LoVo (cell line): ENCODE measurements at regions not wholly inside any gene's neighbourhood (a gene's known extent, or its start where the extent isn't known, plus 50 kb on each side); places are given as distances from the start of the nearest gene placed in this dataset.
A peak's percentile ranks its signal among the peaks of the same experiment; 100 is the strongest.

Experiments used
- DNase-seq: peaks from one replicate; pipeline ENCODE4 v3.0.0-alpha.2; 2016; ENCODE audit warnings: low spot score

DNA sequence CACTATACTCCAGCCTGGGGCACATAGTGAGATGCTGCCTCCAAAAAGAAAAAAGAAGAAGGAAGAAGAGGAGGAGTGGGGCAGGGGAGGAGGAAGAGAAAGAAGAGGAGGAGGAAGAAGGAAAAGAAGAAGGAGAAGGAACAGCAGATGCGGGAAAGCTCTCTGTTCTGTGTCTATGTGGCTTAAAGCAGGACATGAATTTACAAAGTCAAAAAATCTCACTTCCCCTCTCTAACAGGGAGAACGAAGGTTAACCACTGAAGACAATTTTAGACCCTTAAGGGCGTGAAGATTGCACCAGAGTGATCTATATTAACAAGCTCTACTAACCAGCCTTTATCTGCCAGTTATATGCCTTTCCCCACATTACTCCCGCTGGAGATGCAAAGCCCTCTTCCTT lies 258.9 kb downstream of the METTL4 start:
- no peak for DNase-seq

DNA sequence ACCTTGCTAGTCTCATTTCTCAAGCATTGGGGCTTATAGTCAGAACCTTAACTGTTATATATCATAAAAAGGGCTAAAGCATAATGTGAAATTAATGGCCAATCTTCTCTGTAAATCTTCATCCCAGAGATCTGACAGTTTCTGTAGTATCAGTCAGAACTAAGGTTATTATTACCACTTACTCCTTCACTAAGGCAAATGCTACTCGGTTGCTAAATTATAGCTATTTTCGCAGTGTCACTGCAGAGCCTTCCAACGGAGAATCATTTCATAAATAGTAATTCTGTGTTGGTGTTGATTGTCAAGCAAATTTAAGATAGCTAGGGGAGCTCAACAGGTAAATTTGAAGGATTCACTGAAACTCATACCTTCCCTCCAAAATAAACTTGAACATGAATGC lies 258.0 kb downstream of the METTL4 start:
- DNase-seq, result no peak

DNA sequence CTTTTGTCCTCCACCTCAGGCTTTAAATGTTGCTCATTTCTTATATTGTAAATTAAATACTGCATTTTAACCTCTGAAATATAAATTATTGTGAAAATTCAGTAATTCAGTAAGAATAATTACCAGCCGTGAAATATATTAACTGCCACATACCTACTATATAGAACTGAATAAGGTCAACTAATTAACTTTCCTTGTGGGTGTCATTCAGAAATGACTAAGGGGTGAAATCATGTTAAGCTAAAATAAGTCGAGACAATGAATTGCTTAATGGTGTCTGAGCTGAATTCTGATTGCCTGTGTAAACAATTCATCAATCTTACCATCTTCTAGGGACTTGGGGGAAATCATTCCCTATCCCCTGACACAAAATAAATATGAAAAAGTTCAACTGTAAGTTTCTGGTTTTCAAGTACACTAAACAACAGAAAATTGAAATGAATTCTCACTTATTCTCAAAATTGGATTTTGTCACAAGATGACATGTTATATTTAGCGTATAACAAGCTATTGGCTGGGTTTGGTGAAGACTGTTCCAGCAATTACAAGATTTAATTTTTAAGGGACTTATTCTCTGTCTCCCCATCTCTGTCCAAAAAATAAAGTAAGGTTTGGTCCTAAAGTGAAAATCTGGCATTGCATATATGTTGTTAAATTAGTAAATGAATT lies 255.1 kb downstream of the METTL4 start:
- no peak for DNase-seq

DNA sequence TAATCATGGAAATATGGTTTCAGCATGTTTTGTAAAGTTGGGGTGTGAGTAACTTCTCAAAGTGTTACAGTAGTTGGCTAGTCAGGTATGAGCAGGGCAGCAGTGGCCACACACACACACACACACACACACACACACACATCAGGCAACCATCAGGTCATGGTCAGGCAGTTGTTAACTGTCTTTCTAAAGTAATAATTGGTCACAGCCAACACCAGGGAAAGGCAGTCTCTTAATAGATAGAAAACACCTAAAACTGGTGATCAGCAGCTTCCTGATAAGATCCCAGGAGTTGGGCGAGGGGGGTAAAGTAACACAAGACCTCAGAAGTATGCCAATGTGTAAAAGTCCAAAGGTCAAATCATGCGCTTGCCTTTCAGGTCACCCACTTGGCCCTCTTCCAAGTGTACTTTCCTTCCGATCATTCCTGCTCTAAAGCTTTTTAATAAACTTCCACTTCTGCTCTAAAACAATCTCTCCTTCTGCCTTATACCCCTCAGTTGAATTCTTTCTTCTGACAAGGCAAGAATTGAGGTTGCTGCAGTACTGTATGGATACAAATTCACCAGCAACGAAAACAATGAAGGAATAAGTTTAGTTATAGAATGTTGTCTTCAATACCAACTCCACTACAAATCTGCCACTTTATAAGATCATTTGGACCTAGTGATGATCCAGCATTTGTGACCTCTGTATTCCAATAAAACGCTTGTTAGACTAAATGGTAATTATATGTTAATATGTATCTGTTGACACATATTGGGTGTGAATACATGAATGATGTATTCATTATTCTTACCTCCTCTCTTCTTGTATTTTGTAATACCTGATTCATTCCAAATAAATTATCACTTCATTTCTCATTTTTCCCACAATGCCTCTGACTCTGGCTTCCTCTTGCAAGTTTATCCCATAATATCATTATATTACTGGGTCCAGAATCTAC lies 254.3 kb downstream of the METTL4 start:
- DNase-seq, result peak; percentile 53

- no peak for DNase-seq
These were observed 246.8 kb downstream of the METTL4 start for GRCh38 chr18:2324459-2324858.

DNA sequence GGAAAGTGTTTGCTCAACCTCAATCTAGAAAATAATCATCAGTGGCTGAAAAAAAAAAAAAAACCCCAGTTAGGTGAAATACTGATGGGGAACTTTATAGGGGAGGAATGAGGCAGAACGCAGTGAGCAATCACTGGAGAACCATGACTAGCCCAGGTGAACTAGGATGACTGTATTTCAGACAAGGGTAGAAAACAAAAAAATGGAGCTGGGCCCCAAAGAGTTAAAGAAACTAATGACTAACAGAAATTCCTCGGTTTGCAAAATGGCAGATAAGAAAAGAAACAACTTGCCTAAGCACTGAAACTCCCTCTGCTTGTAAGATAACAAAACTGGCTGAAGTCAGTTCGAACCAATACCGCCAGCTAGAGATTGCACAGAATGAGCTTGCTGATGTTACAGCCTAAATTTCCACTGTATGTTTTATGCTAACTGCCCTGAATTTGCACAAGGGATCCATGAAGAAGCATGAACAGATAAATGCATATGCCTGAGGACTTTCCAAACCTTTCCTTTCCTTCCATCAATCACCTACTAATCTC lies 245.9 kb downstream of the METTL4 start:
- no peak for DNase-seq

DNA sequence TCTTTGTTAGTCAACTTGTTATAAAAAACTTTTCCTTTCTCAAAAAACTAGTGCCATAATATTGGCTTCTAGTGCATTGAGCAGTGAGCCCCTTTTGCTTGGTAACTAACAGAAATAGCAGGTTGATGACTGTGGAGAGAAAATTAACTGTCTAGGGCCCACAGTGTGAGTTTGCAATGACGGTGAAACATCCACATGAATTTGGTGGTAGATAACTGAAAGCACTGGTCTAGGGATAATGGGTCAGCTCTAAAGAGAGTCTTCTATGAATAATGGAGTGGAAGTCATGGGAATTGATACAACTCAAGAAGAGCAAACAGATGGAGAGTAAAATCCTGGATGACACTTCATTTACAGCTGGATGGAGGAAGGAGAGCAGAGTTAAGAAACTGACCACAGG lies 245.4 kb downstream of the METTL4 start:
- no peak for DNase-seq

- no peak for DNase-seq
These were observed 244.3 kb downstream of the METTL4 start for GRCh38 chr18:2326999-2327398.

- no peak for DNase-seq
These were observed 240.5 kb downstream of the METTL4 start for GRCh38 chr18:2330764-2331163.

- DNase-seq, result no peak
These were observed 239.8 kb downstream of the METTL4 start for GRCh38 chr18:2331491-2331890.

DNA sequence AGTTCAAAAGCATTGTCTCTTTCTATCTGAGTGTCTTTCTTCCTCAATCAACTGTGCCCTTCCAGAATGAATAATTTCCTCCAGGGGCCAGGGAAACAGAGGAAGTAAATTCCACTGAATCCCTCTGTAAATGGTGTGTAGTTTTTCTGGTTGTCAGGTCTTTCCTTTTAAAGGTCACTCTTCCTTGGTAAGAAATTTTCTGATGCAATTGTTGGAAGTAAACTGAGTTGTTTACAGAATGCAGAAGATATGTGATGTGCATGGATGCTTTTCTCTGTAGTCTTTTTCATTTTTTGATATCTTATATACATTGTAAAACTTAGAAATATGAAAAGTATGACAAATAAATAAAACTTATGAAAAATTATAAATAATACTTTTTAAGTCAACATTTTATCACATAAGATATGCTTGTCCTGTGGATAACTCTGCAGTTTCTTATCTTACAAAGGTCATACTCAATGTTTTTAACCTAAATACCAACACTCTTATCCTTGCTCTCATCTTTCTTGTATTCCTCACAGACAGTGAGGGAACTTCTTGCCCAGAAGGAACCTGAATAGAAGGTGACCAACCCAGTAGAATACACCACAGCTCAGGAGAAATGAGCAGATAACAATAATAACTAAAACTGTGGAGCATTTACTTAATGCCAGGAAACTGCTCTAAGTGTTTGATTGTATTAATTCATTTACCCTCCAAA lies 234.5 kb downstream of the METTL4 start:
- no peak for DNase-seq

- DNase-seq, result no peak
These were observed 233.7 kb downstream of the METTL4 start for GRCh38 chr18:2337552-2338141.

- DNase-seq, result no peak
These were observed 232.7 kb downstream of the METTL4 start for GRCh38 chr18:2338601-2339000.

DNA sequence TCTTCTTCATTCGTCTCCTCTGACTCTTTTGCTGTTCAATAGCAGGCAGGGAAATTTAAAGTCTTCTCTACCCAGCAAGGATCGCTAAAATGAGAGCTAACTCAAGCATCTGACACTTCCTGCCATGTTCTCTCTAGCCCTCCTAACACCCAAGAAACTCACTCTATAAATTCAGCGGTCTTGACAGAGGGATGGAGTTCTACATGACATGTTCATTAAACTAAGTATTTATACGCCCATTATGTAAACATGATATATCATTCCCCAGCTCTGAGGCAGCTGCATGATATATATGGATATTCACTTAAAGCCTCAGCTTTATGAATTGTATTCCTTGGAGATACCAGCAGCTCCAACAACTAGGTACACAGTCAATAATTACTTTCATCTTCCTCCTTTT lies 231.0 kb downstream of the METTL4 start:
- DNase-seq, result no peak

GRCh38 chr18:2348003-2348402 lies 223.3 kb downstream of the METTL4 start:
- no peak for DNase-seq

DNA sequence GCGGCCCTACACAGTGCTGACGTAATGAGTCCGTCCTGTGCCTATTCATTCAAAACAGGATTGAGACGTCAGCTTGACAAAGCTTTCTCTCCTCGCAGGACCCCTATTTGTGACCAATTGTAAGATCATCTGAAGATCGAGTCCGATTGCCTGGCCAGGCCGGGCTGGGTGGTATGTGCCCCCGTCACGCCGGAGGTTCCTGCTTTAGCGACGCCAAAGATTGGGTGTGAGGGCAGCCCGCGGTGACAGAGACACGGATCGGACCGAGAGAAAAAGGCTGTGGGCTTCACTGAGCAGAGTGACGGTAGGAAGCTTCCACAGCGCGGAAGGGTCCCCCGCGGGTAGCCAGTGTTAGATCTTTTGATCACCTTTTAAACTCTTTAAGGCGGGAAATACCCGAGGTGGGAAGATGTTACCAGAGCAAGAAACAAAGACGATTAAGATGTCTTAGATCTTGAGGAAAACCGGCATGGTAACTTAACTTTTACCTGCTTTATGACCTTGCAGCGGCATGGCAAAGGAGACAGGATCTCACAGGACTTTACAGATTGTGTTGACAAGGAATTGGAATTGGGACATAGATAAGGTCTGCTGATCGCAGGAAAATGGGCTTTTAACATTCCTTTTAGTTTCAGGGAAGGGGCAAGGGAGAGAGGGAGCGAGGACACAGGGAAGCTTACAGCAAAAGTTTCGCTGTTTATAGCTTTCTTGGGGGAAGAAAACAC lies 220.0 kb downstream of the METTL4 start:
- no peak for DNase-seq

DNA sequence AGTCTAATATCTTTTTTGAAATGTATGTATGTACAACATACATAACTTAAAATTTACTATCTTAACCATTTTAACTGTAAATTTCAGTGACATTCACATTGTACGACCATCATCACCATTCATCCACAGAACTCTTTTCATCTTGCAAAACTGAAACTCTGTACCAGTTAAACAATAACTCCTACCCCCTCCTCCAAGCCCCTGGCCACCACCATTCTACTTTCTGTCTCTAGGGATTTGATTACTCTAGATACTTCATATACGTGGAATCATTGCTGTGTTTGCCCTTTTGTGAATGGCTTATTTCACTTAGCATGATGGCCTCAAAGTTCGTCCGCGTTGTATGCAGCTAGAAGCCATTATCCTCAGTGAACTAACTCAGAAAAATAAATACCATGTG lies 217.0 kb downstream of the METTL4 start:
- DNase-seq, result no peak

DNA sequence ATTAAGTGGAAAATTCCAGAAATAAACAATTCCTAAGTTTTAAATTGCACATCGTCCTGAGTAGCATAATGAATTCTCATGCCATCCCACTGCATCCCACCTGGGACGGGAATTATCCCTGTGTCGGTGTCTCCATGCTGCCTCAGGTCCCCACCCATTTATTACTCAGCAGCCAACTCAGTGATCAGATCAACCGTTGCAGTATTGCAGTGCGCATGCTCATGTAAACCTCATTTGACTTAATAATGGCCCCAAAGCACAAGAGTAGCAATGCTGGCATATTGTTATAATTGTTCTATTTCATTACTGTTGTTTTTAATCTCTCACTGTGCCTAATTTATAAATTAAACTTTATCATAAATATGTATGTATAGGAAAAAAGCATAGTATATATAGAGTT lies 214.4 kb downstream of the METTL4 start:
- no peak for DNase-seq

DNA sequence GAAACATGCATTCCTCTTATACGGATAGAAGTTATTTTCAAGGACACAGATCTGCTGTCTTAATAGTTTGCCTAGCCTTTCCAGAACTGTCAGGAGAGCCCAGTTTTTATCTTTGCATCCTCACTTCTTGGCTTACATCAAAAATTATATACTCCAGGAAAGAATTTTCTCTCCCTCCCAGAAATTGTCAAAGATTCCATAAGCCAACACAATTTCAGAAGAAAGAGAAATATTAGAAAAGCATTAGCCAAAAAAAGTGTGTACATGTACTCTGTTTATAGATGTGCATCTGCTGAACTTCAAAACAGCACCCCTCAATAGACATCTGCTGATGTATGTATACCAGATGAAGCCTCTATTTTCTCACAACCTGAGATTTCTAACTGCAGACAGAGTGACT lies 210.4 kb downstream of the METTL4 start:
- no peak for DNase-seq

GRCh38 chr18:2368102-2368501 lies 203.2 kb downstream of the METTL4 start:
- no peak for DNase-seq

DNA sequence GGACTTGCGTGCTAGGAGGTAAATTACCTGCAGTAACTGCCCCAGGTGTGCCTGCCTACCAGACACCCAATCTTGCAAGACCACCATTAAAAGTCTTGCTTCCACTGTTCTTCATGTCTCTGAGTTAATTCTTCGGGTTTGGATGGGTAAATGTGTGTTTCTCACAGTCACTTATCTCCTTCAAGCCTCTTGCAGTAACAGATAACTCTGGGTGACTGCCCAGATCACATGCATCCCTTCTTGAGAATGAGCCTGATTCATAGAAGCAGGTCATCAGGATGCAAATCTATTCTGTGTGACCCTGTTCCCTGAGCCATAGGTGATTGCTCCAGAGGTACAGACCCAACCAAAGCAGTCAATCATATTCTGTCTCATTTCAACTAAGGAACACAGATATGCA lies 194.6 kb downstream of the METTL4 start:
- no peak for DNase-seq

DNA sequence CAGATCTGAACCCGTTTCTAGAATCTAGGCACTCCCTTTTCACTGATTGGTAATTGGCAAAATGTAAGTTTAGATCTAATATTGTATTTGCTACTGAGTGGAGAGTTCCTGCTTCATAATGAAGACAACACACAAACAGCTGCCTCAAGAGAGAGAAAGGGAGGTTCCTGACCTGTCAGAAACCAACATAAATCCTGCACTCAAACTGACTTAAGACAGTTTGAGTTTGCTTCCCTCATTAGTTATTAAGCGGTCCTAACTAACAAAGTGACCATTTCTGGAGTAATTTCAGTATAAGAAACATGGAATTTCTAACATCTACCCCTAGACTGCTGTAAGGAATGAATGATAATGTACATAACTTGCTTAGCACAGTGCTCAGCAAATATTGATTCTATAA lies 191.2 kb downstream of the METTL4 start:
- no peak for DNase-seq
